NB4 (cell line): ENCODE measurements at regions not wholly inside any gene's neighbourhood (a gene's known extent, or its start where the extent isn't known, plus 50 kb on each side); places are given as distances from the start of the nearest gene placed in this dataset.

Experiments
- DNase-seq: peaks from one replicate; pipeline ENCODE4 v3.0.0; 2010; ENCODE audit warnings: low read depth
- H3K4me3 ChIP-seq: one replicate; pipeline ENCODE4 v1.5.1; 2011; ENCODE audit warnings: mild to moderate bottlenecking, low read depth, low read length, moderate library complexity
- CTCF ChIP-seq: IDR thresholded peaks from one replicate; pipeline ENCODE4 v1.5.1; 2012; ENCODE audit warnings: low read depth, low read length
- MAX ChIP-seq: IDR thresholded peaks from 2 replicates; pipeline ENCODE4 v1.6.1; 2011; ENCODE audit warnings: low read depth, low read length
- MYC ChIP-seq: IDR thresholded peaks from 2 replicates; pipeline ENCODE4 v1.6.1; 2011; ENCODE audit warnings: low read depth, low read length
- POLR2A ChIP-seq: IDR thresholded peaks from 2 replicates; pipeline ENCODE4 v1.6.1; 2011; ENCODE audit warnings: mild to moderate bottlenecking; ENCODE audit not compliant: insufficient read length; ENCODE audit errors: extremely low read depth

- TF ChIP-seq CTCF = no peak
- no peak for TF ChIP-seq MYC
- no peak for TF ChIP-seq POLR2A
- TF ChIP-seq MAX = no peak
- H3K4me3 ChIP-seq = no peak overlapping the region
- DNase-seq = no peak
These were observed 325.3 kb upstream of the MEX3C start for GRCh38 chr18:51522821-51523220.

- no peak for TF ChIP-seq POLR2A
- no peak for TF ChIP-seq MYC
- no peak for TF ChIP-seq MAX
- TF ChIP-seq CTCF = no peak
- no peak for DNase-seq
- H3K4me3 ChIP-seq = no peak overlapping the region
These were observed 326.2 kb upstream of the MEX3C start for GRCh38 chr18:51523671-51524070.

- no peak for DNase-seq
- no peak for TF ChIP-seq POLR2A
- no peak for TF ChIP-seq MAX
- no peak for TF ChIP-seq MYC
- TF ChIP-seq CTCF = no peak
- H3K4me3 ChIP-seq = no peak overlapping the region
These were observed 328.2 kb upstream of the MEX3C start for GRCh38 chr18:51525453-51526225.

- H3K4me3 ChIP-seq = no peak overlapping the region
- no peak for DNase-seq
- TF ChIP-seq POLR2A = no peak
- TF ChIP-seq MYC = no peak
- TF ChIP-seq MAX = no peak
- no peak for TF ChIP-seq CTCF
These were observed 330.3 kb upstream of the MEX3C start for GRCh38 chr18:51527826-51528225.

GRCh38 chr18:51531501-51531900, 334.0 kb upstream of the MEX3C start:
- TF ChIP-seq MAX (no peak), MYC (no peak), POLR2A (no peak), CTCF (no peak)
- H3K4me3 ChIP-seq = no peak overlapping the region
- DNase-seq = no peak
